Stimulated activated naive B cell treated with anti-CD40 and anti-IgM and Interleukin-4, amounts not matched to agents 10 μg/mL and 1 μg/mL and 100 μg/mL, for 72 hours (primary cell): ENCODE measurements at regions not wholly inside any gene's neighbourhood (a gene's known extent, or its start where the extent isn't known, plus 50 kb on each side); places are given as distances from the start of the nearest gene placed in this dataset.
A peak's percentile ranks its signal among the peaks of the same experiment; 100 is the strongest.
"Not testable (repeated sequence)": the region's sequence is repeated elsewhere in the genome, so short reads cannot be mapped to it uniquely, and the experiment has no call there.

Experiments used
- ATAC-seq, 2 donors: fragments of 150-1000 bp; cut with Tn5 transposase; replicated peaks; 2 replicates each; pipeline ENCODE4 v1.10.0; 2021; ENCODE audit warnings: moderate library complexity in 1 of 2
- DNase-seq: peaks from one replicate; pipeline ENCODE4 v3.0.0; 2021
- H3K27ac Mint-ChIP-seq: one replicate; pipeline ENCODE4 v1.8.0; 2022; ENCODE audit warnings: mild to moderate bottlenecking, mixed read lengths
- H3K27me3 Mint-ChIP-seq, 2 donors: one replicate each; pipeline ENCODE4 v1.8.0; 2022; ENCODE audit warnings: mixed read lengths in 2 of 2
- H3K36me3 Mint-ChIP-seq, 2 donors: one replicate each; pipeline ENCODE4 v1.8.0; 2022; ENCODE audit warnings: mixed read lengths in 2 of 2, mild to moderate bottlenecking in 1 of 2
- H3K4me1 Mint-ChIP-seq, 2 donors: one replicate each; pipeline ENCODE4 v1.8.0; 2022; ENCODE audit warnings: mixed read lengths in 2 of 2, mild to moderate bottlenecking in 1 of 2
- H3K4me3 Mint-ChIP-seq, 2 donors: one replicate each; pipeline ENCODE4 v1.8.0; 2022; ENCODE audit warnings: mild to moderate bottlenecking in 2 of 2, mixed read lengths in 2 of 2, moderate library complexity in 1 of 2
- H3K9me3 Mint-ChIP-seq, 2 donors: one replicate each; pipeline ENCODE4 v1.8.0; 2022; ENCODE audit warnings: mixed read lengths in 2 of 2, mild to moderate bottlenecking in 1 of 2

DNA sequence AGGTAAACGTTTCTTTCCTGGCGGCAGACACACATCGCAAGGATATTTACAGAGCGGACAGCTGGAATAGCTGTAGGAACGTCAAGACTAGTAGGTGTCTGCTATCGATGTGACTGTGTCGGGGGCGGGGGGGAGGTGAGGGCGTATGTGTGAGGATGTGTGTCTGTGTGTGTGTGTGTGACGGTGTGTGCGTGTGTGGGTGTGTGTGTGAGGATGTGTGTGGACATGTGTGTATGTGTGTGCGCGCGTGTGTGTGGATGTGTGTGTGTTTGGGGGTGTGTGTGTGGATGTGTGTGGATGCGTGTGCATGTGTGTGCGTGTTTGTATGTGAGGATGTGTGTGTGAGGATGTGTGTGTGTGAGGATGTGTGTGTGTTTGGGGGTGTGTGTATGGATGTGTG, 55.4 kb downstream of the PNMA6F start:
- not testable (repeated sequence) for H3K9me3 Mint-ChIP-seq, H3K36me3 Mint-ChIP-seq, DNase-seq, ATAC-seq, H3K27ac Mint-ChIP-seq, H3K4me1 Mint-ChIP-seq, H3K4me3 Mint-ChIP-seq
- H3K27me3 Mint-ChIP-seq, result peaks cover 10% of the 10 kb centered on the region in 2 donors

DNA sequence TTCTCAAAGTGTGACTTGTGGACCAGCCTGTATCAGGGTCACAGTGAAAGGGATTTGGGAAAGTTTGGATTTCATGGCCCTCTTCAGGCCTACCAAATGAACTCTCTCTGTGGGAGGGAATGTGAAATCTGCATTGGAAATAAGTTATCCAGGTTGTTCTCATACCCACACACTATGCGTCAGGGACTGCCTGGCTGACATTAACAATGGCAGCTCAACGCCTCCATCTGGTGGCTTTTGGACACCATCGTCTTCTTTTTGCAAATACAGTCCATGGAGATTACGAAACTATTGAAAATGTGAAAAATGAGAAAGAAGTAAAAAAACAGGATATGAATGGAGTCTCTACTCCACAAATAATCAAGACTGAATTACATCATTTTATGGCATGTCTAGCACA, 61.1 kb downstream of the PNMA6F start:
- H3K4me1 Mint-ChIP-seq, H3K9me3 Mint-ChIP-seq, H3K27me3 Mint-ChIP-seq, H3K36me3 Mint-ChIP-seq, DNase-seq, H3K27ac Mint-ChIP-seq, H3K4me3 Mint-ChIP-seq: not testable (repeated sequence)
- ATAC-seq, result peak in 1 of 2 donors; percentile 36

DNA sequence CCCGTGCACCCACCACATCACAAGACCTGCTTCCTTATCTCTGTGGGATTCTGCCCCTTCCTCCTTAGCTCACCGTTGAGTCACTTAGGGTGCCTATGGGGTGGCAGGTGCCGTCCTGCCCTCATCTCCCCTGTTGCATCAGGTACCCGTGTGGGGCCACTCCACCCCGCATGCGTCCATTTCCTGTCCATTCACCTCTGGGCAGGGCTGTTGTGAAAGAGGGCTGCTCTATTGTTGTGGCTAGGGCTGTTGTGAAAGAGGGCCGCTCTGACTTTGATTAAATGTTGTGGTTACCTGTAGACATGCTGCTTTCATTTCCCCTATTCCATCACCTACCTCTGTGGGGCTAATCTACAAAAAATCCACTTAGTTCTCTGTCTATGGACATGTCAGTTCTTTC, 68.3 kb downstream of the PNMA6F start:
- not testable (repeated sequence) for H3K36me3 Mint-ChIP-seq, H3K9me3 Mint-ChIP-seq, H3K27me3 Mint-ChIP-seq, H3K4me3 Mint-ChIP-seq, H3K27ac Mint-ChIP-seq, DNase-seq, H3K4me1 Mint-ChIP-seq
- ATAC-seq, result peak; percentile 25 to 38

DNA sequence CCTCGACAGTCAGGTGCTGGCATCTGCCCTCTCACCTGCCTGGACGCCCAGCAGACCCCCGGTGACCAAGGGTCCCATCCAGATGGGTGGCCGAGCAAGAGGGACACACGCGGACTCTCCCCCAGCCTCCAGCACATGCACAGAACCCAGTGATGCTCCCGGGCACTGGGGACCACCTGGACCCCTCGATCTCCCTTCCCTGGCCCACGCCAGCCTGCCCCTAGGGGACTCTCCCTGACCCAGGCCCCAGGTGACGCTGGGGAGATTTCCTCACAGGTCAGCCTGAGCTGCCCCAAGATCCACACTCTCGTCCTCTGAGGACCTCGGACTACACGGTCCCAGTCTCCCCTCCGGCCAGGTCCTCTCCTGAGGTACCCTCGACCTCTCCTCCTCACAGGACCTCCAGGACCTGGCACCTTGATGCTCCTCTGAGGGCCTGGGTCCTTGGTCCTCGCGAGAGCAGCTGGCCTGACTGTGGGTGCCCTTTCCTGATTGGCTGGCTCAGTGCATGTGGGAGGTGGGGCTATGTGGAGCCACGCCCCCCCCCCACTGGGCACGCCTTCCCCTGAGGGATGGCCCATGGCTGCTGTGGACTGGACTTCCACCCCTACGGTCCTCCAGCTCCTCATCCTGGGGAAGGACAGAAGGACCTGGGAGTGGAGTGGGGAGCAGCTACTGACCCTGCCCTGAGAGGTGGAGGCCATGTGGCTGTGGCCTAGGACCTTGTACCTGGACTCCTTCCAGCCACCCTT, 69.0 kb downstream of the PNMA6F start:
- ATAC-seq, H3K27ac Mint-ChIP-seq, H3K4me1 Mint-ChIP-seq, H3K27me3 Mint-ChIP-seq, DNase-seq, H3K4me3 Mint-ChIP-seq, H3K36me3 Mint-ChIP-seq, H3K9me3 Mint-ChIP-seq: not testable (repeated sequence)

DNA sequence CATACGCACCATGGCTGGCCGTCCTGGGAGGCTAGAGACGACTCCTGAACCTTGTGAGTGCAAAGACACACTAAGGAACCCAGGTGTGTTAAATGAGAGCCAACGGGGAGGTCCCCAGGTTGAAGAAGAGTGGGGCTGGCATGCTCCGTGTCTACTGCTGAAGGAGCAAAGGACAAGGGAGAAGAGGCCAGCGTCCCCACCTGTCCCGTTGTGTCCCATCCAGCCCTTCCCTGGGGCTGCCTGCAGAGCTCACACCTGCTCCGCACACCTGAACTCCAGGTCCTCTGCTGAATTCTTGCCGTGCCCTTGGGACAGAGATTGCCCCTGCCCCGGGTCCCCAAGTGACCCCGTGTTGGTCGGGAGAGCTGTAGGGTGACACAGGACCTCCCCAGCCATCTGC, 69.6 kb downstream of the PNMA6F start:
- H3K27me3 Mint-ChIP-seq, H3K4me3 Mint-ChIP-seq, H3K36me3 Mint-ChIP-seq, H3K27ac Mint-ChIP-seq, ATAC-seq, H3K9me3 Mint-ChIP-seq, DNase-seq, H3K4me1 Mint-ChIP-seq: not testable (repeated sequence)

DNA sequence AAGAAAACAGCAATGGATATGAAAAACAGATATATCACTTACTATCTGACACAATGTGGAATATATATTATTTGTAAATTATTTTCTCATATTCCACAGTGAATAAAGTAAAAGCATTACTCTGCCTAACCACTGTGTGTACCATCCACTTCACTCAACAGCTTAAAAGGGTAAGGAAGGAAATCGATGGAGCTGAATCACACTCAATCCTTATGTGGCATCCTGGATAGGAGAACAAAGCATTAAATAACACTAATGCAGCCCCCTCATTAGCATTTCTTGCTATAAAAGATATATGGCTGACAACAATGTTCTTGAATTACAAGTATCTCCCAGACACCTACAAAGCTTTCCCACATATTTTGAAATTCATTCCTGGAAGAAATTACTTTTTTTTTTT, 70.8 kb downstream of the PNMA6F start:
- DNase-seq, H3K4me1 Mint-ChIP-seq, H3K4me3 Mint-ChIP-seq, ATAC-seq, H3K27me3 Mint-ChIP-seq, H3K27ac Mint-ChIP-seq, H3K36me3 Mint-ChIP-seq, H3K9me3 Mint-ChIP-seq: not testable (repeated sequence)

DNA sequence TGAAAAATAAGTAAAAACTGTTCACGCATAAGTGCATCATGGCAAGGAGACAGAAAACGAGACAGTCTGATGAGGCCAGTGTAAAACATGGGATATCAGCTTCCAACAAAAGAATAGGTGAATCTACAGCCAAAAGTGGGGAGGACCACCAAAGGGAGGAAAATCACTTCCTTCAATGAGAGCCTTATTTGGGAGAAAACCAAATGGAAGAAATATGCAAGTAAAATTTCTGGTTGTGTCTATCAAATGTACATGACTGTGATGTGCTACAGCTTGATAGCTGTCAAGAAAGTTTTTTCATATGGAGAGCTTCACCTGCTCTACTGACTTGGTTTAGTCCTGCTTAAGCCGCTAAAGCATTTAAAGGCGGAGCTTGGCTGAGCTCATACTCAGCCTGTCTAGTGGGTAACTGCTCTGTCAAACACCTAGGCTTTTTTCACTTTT, 66.2 kb downstream of the MAGEA1 start:
- H3K36me3 Mint-ChIP-seq, result peaks cover 0 to 2% of the 10 kb centered on the region in 2 donors
- ATAC-seq (no peak), DNase-seq (no peak)
- no peak overlapping the region for H3K4me3 Mint-ChIP-seq
- H3K27me3 Mint-ChIP-seq, result peaks cover 8 to 13% of the 10 kb centered on the region in 2 donors
- H3K9me3 Mint-ChIP-seq, result no peaks in the 10 kb centered on the region
- no peak overlapping the region for H3K27ac Mint-ChIP-seq
- no peaks in the 10 kb centered on the region for H3K4me1 Mint-ChIP-seq

DNA sequence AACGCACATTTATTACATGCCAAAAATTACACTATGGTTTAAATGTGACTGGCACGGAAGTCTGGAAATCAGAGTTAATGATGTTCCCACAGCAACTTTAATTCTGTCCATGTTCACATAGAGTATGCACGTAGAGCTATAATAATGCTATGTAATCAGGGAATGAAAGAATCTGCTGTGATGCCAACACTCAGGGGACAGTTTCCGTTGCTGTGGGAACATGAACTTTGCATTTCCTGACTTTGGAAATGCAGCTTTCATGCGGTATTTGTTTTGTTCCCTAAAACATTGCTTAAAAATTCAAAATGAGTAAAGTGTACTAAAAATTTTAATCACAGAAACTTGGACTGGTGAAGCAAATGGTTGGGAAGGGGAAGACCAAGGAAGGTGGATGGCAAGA, 65.7 kb downstream of the MAGEA1 start:
- Mint-ChIP-seq H3K27me3 (peaks cover 13 to 18% of the 10 kb centered on the region in 2 donors), H3K36me3 (peaks cover 0 to 2% of the 10 kb centered on the region in 2 donors), H3K4me3 (no peak overlapping the region), H3K4me1 (no peaks in the 10 kb centered on the region), H3K9me3 (no peaks in the 10 kb centered on the region), H3K27ac (no peak overlapping the region)
- ATAC-seq (no peak), DNase-seq (no peak)

DNA sequence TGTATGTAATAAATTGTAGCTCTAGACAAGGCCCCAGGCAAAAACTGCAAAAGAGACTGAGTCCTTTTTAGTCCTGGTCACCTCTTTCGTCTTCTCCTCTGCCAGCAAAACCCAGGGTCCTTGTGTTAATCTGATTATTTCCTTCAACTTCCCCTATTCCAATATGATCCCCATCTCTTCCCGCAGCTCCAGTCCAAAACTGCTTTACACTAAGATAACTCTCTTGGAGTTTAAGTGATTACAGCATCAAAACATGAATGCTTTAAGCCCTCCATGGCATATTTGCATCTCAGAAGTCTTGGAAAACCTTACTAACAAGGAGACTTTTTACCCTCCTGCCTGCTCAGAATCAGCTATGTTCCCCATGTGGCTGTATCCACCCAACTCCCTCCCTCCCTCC, 59.3 kb downstream of the MAGEA1 start:
- no peaks in the 10 kb centered on the region for H3K9me3 Mint-ChIP-seq
- DNase-seq (no peak), ATAC-seq (no peak)
- H3K4me3 Mint-ChIP-seq, result no peak overlapping the region
- no peak overlapping the region for H3K27ac Mint-ChIP-seq
- peaks cover 19 to 32% of the 10 kb centered on the region in 2 donors for H3K27me3 Mint-ChIP-seq
- no peaks in the 10 kb centered on the region for H3K36me3 Mint-ChIP-seq
- no peaks in the 10 kb centered on the region for H3K4me1 Mint-ChIP-seq
